ENCODE measurements at regions not wholly inside any gene's neighbourhood (a gene's known extent, or its start where the extent isn't known, plus 50 kb on each side); places are given as distances from the start of the nearest gene placed in this dataset.

- no peak for TF ChIP-seq POLR2A (IDR thresholded peaks at IDR 0.05)
- TF ChIP-seq, protein P1, sequence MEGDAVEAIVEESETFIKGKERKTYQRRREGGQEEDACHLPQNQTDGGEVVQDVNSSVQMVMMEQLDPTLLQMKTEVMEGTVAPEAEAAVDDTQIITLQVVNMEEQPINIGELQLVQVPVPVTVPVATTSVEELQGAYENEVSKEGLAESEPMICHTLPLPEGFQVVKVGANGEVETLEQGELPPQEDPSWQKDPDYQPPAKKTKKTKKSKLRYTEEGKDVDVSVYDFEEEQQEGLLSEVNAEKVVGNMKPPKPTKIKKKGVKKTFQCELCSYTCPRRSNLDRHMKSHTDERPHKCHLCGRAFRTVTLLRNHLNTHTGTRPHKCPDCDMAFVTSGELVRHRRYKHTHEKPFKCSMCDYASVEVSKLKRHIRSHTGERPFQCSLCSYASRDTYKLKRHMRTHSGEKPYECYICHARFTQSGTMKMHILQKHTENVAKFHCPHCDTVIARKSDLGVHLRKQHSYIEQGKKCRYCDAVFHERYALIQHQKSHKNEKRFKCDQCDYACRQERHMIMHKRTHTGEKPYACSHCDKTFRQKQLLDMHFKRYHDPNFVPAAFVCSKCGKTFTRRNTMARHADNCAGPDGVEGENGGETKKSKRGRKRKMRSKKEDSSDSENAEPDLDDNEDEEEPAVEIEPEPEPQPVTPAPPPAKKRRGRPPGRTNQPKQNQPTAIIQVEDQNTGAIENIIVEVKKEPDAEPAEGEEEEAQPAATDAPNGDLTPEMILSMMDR (IDR thresholded peaks at IDR 0.05): no peak
- TF ChIP-seq POLR2AphosphoS5 (IDR thresholded peaks at IDR 0.05): no peak
Measured at GRCh38 chr12:90238663-90239271, 530.1 kb upstream of the ATP2B1 start.

All from transverse colon (tissue), 4 donors.